Loucy (cell line): ENCODE measurements at regions not wholly inside any gene's neighbourhood (a gene's known extent, or its start where the extent isn't known, plus 50 kb on each side); places are given as distances from the start of the nearest gene placed in this dataset.
"Not testable (repeated sequence)": the region's sequence is repeated elsewhere in the genome, so short reads cannot be mapped to it uniquely, and the experiment has no call there.

Experiments used
- CTCF ChIP-seq: fragments of 200-600 bp; sonication (generic); conservative IDR thresholded peaks from 2 replicates; pipeline ENCODE4 v1.5.1; 2014; ENCODE audit warnings: mild to moderate bottlenecking, antibody characterized with exemption, low read length
- EZH2phosphoT487 ChIP-seq: fragments of 200-600 bp; IDR thresholded peaks from 2 replicates; pipeline ENCODE4 v1.6.1; 2018; ENCODE audit warnings: antibody characterized with exemption, mild to moderate bottlenecking, moderate library complexity, borderline replicate concordance

- not testable (repeated sequence) for TF ChIP-seq EZH2phosphoT487, CTCF
These were observed 199.9 kb downstream of the TXNL1 start for GRCh38 chr18:56438480-56438879.
